ENCODE measurements at regions not wholly inside any gene's neighbourhood (a gene's known extent, or its start where the extent isn't known, plus 50 kb on each side); places are given as distances from the start of the nearest gene placed in this dataset.

GRCh38 chr2:5253263-5253662 lies 438.9 kb upstream of the SOX11 start:
- no peak for ATAC-seq
- RAD21 ChIA-PET (ENCODE audit: low non-redundant PET in 1 of 2, low total read pairs in 2 of 2, uncharacterized antibody in 2 of 2, unreplicated experiment in 2 of 2) = no interaction called here
- H3K4me3 ChIP-seq (replicated peaks in 1 of 2; ENCODE audit: low read depth in 1 of 2, low read length in 2 of 2) = no peak overlapping the region
- H3K79me2 ChIP-seq (ENCODE audit: insufficient read depth, low read length) = no peaks in the 10 kb centered on the region
- H3K27me3 ChIP-seq (ENCODE audit: insufficient read depth, low read length) = no peaks in the 10 kb centered on the region
- no peaks in the 10 kb centered on the region for H3K4me1 ChIP-seq (ENCODE audit: control insufficient read depth in 1 of 2, insufficient read depth in 2 of 2, low read length in 2 of 2)
- H3K36me3 ChIP-seq (ENCODE audit: control insufficient read depth in 1 of 2, insufficient read depth in 2 of 2, low read length in 2 of 2) = no peaks in the 10 kb centered on the region
- POLR2A ChIA-PET = no interaction called here
- no peak for TF ChIP-seq YY1 (IDR thresholded peaks at IDR 0.05; ENCODE audit: extremely low read depth, insufficient replicate concordance, low read depth, low read length)
- no peak for TF ChIP-seq RAD21 (IDR thresholded peaks at IDR 0.05; ENCODE audit: low read depth)
- TF ChIP-seq SP1 (IDR thresholded peaks at IDR 0.05; ENCODE audit: low read depth) = no peak
- TF ChIP-seq ELF1 (IDR thresholded peaks at IDR 0.05; ENCODE audit: borderline replicate concordance, low read depth) = no peak
- no peak for TF ChIP-seq TCF7L2 (IDR thresholded peaks at IDR 0.05; ENCODE audit: borderline replicate concordance, extremely low read depth, insufficient read depth, insufficient read length)
- TF ChIP-seq MAX (IDR thresholded peaks at IDR 0.05) = no peak
- TF ChIP-seq ZNF274 (IDR thresholded peaks at IDR 0.05; ENCODE audit: low read depth, low read length) = no peak
- TF ChIP-seq, protein P1, sequence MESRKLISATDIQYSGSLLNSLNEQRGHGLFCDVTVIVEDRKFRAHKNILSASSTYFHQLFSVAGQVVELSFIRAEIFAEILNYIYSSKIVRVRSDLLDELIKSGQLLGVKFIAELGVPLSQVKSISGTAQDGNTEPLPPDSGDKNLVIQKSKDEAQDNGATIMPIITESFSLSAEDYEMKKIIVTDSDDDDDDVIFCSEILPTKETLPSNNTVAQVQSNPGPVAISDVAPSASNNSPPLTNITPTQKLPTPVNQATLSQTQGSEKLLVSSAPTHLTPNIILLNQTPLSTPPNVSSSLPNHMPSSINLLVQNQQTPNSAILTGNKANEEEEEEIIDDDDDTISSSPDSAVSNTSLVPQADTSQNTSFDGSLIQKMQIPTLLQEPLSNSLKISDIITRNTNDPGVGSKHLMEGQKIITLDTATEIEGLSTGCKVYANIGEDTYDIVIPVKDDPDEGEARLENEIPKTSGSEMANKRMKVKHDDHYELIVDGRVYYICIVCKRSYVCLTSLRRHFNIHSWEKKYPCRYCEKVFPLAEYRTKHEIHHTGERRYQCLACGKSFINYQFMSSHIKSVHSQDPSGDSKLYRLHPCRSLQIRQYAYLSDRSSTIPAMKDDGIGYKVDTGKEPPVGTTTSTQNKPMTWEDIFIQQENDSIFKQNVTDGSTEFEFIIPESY (IDR thresholded peaks at IDR 0.05; ENCODE audit: extremely low read depth, insufficient replicate concordance, low read length) = no peak
- no peak for TF ChIP-seq JUND (IDR thresholded peaks at IDR 0.05)
- no peak for TF ChIP-seq ZFX (IDR thresholded peaks at IDR 0.05)
- TF ChIP-seq EZH2phosphoT487 (IDR thresholded peaks at IDR 0.05; ENCODE audit: borderline replicate concordance) = no peak
- no peak for TF ChIP-seq REST (IDR thresholded peaks at IDR 0.05; ENCODE audit: low read depth)
- no peak for TF ChIP-seq POLR2A (IDR thresholded peaks at IDR 0.05; ENCODE audit: borderline replicate concordance, extremely low read depth, insufficient read depth, insufficient read length)
- TF ChIP-seq ATF3 (IDR thresholded peaks at IDR 0.05) = no peak
- TF ChIP-seq SIN3A (IDR thresholded peaks at IDR 0.05; ENCODE audit: low read depth) = no peak
- TF ChIP-seq CEBPB (IDR thresholded peaks at IDR 0.05; ENCODE audit: low read depth) = no peak
- no peak for TF ChIP-seq CBX3 (IDR thresholded peaks at IDR 0.05; ENCODE audit: low read depth)
- TF ChIP-seq EZH2 (IDR thresholded peaks at IDR 0.05) = no peak
- no peak for TF ChIP-seq POLR2AphosphoS5 (IDR thresholded peaks at IDR 0.05; ENCODE audit: low read depth, low read length)
- DNase-seq (ENCODE audit: low read depth, low spot score) = no peak
- H3K9me2 ChIP-seq (ENCODE audit: insufficient read depth) = no peaks in the 10 kb centered on the region
- BruUV-seq (replicated peaks) = no TSS peak
- CTCF ChIA-PET = no interaction called here
- no peak overlapping the region for H3K27ac ChIP-seq (ENCODE audit: low read depth, low read length)
- H2AFZ ChIP-seq (ENCODE audit: low read depth, low read length, poor library complexity, severe bottlenecking) = no peak overlapping the region
- intact Hi-C loops (cut with micrococcal nuclease) = no loop called here
- H3K9me3 ChIP-seq (ENCODE audit: control insufficient read depth in 1 of 2, insufficient read depth in 1 of 2, low read depth in 1 of 2, low read length in 2 of 2) = peaks cover 13 to 18% of the 10 kb centered on the region in 2 experiments; a peak in 2 of 4 replicates
- H3K4me2 ChIP-seq (ENCODE audit: low read length) = no peak overlapping the region
- no peak overlapping the region for H3K9ac ChIP-seq (ENCODE audit: low read length)
- no peaks in the 10 kb centered on the region for H4K20me1 ChIP-seq (ENCODE audit: insufficient read depth)
